ENCODE measurements at regions not wholly inside any gene's neighbourhood (a gene's known extent, or its start where the extent isn't known, plus 50 kb on each side); places are given as distances from the start of the nearest gene placed in this dataset.

DNA sequence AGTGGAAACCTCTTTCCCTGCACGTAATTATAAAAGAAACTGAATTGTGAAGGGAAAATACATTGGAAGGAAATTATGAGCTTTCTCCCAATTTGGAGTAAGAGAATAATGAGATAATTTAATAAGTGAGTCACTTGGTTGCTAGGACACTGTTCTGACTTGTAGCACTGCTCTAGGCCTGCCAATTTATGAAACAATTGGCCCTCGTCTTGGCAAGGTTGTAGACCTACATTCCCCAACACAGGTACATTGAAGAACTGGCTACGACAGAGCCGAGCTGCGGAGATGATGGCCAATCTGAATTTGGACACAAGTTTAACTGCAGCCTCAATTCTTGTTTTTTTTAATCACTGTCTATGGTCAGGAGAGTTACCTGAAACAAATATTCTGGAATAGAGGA is 674.1 kb downstream of the MECOM start:
- intact Hi-C loops (cut with micrococcal nuclease) = no loop called here
- H3K9me3 ChIP-seq (ENCODE audit: control insufficient read depth in 1 of 2, insufficient read depth in 1 of 2, low read depth in 1 of 2, low read length in 2 of 2) = no peaks in the 10 kb centered on the region
- no peaks in the 10 kb centered on the region for H3K36me3 ChIP-seq (ENCODE audit: control insufficient read depth in 1 of 2, insufficient read depth in 2 of 2, low read length in 2 of 2)
- no peak overlapping the region for H3K9ac ChIP-seq (ENCODE audit: low read length)
- H3K79me2 ChIP-seq (ENCODE audit: insufficient read depth, low read length) = no peaks in the 10 kb centered on the region
- ChIA-PET RAD21 (ENCODE audit: low non-redundant PET in 1 of 2, low total read pairs in 2 of 2, uncharacterized antibody in 2 of 2, unreplicated experiment in 2 of 2) (no interaction called here), CTCF (no interaction called here), POLR2A (interaction anchor here (1.1 kb wide), 1 partner anchor 32 kb away, joined by 3 read pairs; no protein-coding TSS in a partner anchor)
- no TSS peak for BruUV-seq (replicated peaks)
- ATAC-seq (no peak), DNase-seq (ENCODE audit: low read depth, low spot score) (no peak)
- H4K20me1 ChIP-seq (ENCODE audit: insufficient read depth) = no peaks in the 10 kb centered on the region
- no peaks in the 10 kb centered on the region for H3K4me1 ChIP-seq (ENCODE audit: control insufficient read depth in 1 of 2, insufficient read depth in 2 of 2, low read length in 2 of 2)
- no peaks in the 10 kb centered on the region for H3K9me2 ChIP-seq (ENCODE audit: insufficient read depth)
- no peak overlapping the region for H3K27ac ChIP-seq (ENCODE audit: low read depth, low read length)
- no peak overlapping the region for H2AFZ ChIP-seq (ENCODE audit: low read depth, low read length, poor library complexity, severe bottlenecking)
- no peak overlapping the region for H3K4me3 ChIP-seq (replicated peaks in 1 of 2; ENCODE audit: low read depth in 1 of 2, low read length in 2 of 2)
- no peak for TF ChIP-seq ATF3 (IDR thresholded peaks at IDR 0.05)
- no peak for TF ChIP-seq SRF (IDR thresholded peaks at IDR 0.05; ENCODE audit: low read depth)
- TF ChIP-seq, protein P1, sequence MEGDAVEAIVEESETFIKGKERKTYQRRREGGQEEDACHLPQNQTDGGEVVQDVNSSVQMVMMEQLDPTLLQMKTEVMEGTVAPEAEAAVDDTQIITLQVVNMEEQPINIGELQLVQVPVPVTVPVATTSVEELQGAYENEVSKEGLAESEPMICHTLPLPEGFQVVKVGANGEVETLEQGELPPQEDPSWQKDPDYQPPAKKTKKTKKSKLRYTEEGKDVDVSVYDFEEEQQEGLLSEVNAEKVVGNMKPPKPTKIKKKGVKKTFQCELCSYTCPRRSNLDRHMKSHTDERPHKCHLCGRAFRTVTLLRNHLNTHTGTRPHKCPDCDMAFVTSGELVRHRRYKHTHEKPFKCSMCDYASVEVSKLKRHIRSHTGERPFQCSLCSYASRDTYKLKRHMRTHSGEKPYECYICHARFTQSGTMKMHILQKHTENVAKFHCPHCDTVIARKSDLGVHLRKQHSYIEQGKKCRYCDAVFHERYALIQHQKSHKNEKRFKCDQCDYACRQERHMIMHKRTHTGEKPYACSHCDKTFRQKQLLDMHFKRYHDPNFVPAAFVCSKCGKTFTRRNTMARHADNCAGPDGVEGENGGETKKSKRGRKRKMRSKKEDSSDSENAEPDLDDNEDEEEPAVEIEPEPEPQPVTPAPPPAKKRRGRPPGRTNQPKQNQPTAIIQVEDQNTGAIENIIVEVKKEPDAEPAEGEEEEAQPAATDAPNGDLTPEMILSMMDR (IDR thresholded peaks at IDR 0.05 in 2 of 3, conservative IDR thresholded peaks at IDR 0.05 in 1 of 3; ENCODE audit: borderline replicate concordance in 1 of 3, insufficient read depth in 1 of 3, low read depth in 2 of 3, low read length in 2 of 3) = no peak
- no peak for TF ChIP-seq EZH2phosphoT487 (IDR thresholded peaks at IDR 0.05; ENCODE audit: borderline replicate concordance)
- TF ChIP-seq ELF1 (IDR thresholded peaks at IDR 0.05; ENCODE audit: borderline replicate concordance, low read depth) = no peak
- TF ChIP-seq MAX (IDR thresholded peaks at IDR 0.05) = no peak
- TF ChIP-seq RAD21 (IDR thresholded peaks at IDR 0.05; ENCODE audit: low read depth) = no peak
- TF ChIP-seq CEBPB (IDR thresholded peaks at IDR 0.05; ENCODE audit: low read depth) = no peak
- no peak for TF ChIP-seq POLR2A (IDR thresholded peaks at IDR 0.05; ENCODE audit: borderline replicate concordance, extremely low read depth, insufficient read depth, insufficient read length)
- TF ChIP-seq POLR2AphosphoS5 (IDR thresholded peaks at IDR 0.05; ENCODE audit: low read depth, low read length) = no peak
- TF ChIP-seq SP1 (IDR thresholded peaks at IDR 0.05; ENCODE audit: low read depth) = no peak
- TF ChIP-seq ZNF274 (IDR thresholded peaks at IDR 0.05; ENCODE audit: low read depth, low read length) = no peak
- no peak for TF ChIP-seq CBX3 (IDR thresholded peaks at IDR 0.05; ENCODE audit: low read depth)
- no peak for TF ChIP-seq YY1 (IDR thresholded peaks at IDR 0.05; ENCODE audit: extremely low read depth, insufficient replicate concordance, low read depth, low read length)
- TF ChIP-seq REST (IDR thresholded peaks at IDR 0.05; ENCODE audit: low read depth) = no peak
- no peak overlapping the region for H3K4me2 ChIP-seq (ENCODE audit: low read length)
- no peaks in the 10 kb centered on the region for H3K27me3 ChIP-seq (ENCODE audit: insufficient read depth, low read length)
